Calu3 (cell line): ENCODE measurements at regions not wholly inside any gene's neighbourhood (a gene's known extent, or its start where the extent isn't known, plus 50 kb on each side); places are given as distances from the start of the nearest gene placed in this dataset.

Experiments used
- BruUV-seq: library from RNA; stranded (reverse); fragments of 400-500 nt; replicated peaks from 2 replicates; lab custom pipeline; 2021; lab: Mats Ljungman, UMichigan
- CTCF ChIA-PET: fragments of 300-600 bp; sonication (Branson Sonifier 250); formaldehyde crosslinking; loops from one replicate; lab custom pipeline; 2022; ENCODE audit warnings: antibody characterized with exemption; lab: Charles Lee
- DNase-seq: peaks from one replicate; pipeline ENCODE4 v3.0.0; 2022
- H3K27ac Mint-ChIP-seq: one replicate; pipeline ENCODE4 v1.8.0; 2022; ENCODE audit warnings: mixed read lengths; ENCODE audit not compliant: unreplicated experiment
- H3K27me3 Mint-ChIP-seq: one replicate; pipeline ENCODE4 v1.8.0; 2022; ENCODE audit warnings: mixed read lengths; ENCODE audit not compliant: unreplicated experiment
- H3K36me3 Mint-ChIP-seq: one replicate; pipeline ENCODE4 v1.8.0; 2022; ENCODE audit warnings: mild to moderate bottlenecking, moderate library complexity, mixed read lengths; ENCODE audit not compliant: insufficient read depth, unreplicated experiment
- H3K4me1 Mint-ChIP-seq: one replicate; pipeline ENCODE4 v1.8.0; 2022; ENCODE audit warnings: mild to moderate bottlenecking, low read depth, mixed read lengths; ENCODE audit not compliant: unreplicated experiment
- H3K4me3 Mint-ChIP-seq: one replicate; pipeline ENCODE4 v1.8.0; 2022; ENCODE audit warnings: mild to moderate bottlenecking, low read depth, moderate library complexity, mixed read lengths; ENCODE audit not compliant: unreplicated experiment
- H3K9me3 Mint-ChIP-seq: one replicate; pipeline ENCODE4 v1.8.0; 2022; ENCODE audit warnings: low read depth, mixed read lengths; ENCODE audit not compliant: unreplicated experiment
- intact Hi-C: fragments of 100-400 bp; cut with micrococcal nuclease; formaldehyde crosslinking; loops from one replicate; pipeline ENCODE4 v1.10.0; 2022; ENCODE audit not compliant: unreplicated experiment
- TF ChIP-seq, protein P1 (sequence below): fragments of 200-600 bp; IDR thresholded peaks from one replicate; pipeline ENCODE4 v1.8.0; 2022; ENCODE audit warnings: antibody characterized with exemption; ENCODE audit not compliant: unreplicated experiment

DNA sequence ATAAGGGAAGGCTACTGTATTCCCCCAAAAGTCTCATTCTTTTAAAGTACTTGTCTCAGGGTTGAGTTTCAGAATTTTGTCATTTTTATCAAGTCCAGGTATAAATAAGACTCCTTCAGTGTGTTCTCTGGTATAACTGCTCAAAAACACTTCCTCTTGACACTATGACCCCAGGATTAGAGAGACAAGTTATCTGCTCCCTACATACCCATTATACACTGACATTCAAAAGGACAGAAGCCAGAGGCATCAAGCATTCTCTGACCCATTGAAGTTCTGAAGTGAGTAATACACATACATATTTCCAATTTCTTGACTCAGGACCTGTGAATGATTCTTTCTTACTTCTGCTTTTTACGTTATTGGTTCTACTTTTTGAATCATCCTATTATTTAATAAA is 447.8 kb upstream of the CNTN5 start:
- no TSS peak for BruUV-seq
- Mint-ChIP-seq H3K9me3 (peaks cover 13% of the 10 kb centered on the region), H3K4me1 (no peaks in the 10 kb centered on the region), H3K4me3 (no peak overlapping the region), H3K27ac (no peak overlapping the region), H3K27me3 (no peaks in the 10 kb centered on the region), H3K36me3 (no peaks in the 10 kb centered on the region)
- intact Hi-C loops: no loop called here
- TF ChIP-seq, protein P1, sequence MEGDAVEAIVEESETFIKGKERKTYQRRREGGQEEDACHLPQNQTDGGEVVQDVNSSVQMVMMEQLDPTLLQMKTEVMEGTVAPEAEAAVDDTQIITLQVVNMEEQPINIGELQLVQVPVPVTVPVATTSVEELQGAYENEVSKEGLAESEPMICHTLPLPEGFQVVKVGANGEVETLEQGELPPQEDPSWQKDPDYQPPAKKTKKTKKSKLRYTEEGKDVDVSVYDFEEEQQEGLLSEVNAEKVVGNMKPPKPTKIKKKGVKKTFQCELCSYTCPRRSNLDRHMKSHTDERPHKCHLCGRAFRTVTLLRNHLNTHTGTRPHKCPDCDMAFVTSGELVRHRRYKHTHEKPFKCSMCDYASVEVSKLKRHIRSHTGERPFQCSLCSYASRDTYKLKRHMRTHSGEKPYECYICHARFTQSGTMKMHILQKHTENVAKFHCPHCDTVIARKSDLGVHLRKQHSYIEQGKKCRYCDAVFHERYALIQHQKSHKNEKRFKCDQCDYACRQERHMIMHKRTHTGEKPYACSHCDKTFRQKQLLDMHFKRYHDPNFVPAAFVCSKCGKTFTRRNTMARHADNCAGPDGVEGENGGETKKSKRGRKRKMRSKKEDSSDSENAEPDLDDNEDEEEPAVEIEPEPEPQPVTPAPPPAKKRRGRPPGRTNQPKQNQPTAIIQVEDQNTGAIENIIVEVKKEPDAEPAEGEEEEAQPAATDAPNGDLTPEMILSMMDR: no peak
- CTCF ChIA-PET: no interaction called here
- DNase-seq: no peak

- no peaks in the 10 kb centered on the region for H3K9me3 Mint-ChIP-seq
- no peaks in the 10 kb centered on the region for H3K27me3 Mint-ChIP-seq
- intact Hi-C loops: no loop called here
- no peaks in the 10 kb centered on the region for H3K4me1 Mint-ChIP-seq
- TF ChIP-seq, protein P1: no peak
- CTCF ChIA-PET: no interaction called here
- no TSS peak for BruUV-seq
- H3K4me3 Mint-ChIP-seq: no peak overlapping the region
- H3K27ac Mint-ChIP-seq: no peak overlapping the region
- no peak for DNase-seq
- H3K36me3 Mint-ChIP-seq: no peaks in the 10 kb centered on the region
These were observed 432.9 kb upstream of the CNTN5 start for GRCh38 chr11:98587884-98588283.

GRCh38 chr11:98589967-98590366 is 430.8 kb upstream of the CNTN5 start:
- no peak for DNase-seq
- Mint-ChIP-seq H3K27ac (no peak overlapping the region), H3K4me1 (no peaks in the 10 kb centered on the region), H3K36me3 (no peaks in the 10 kb centered on the region), H3K9me3 (peaks cover 4% of the 10 kb centered on the region), H3K4me3 (no peak overlapping the region), H3K27me3 (no peaks in the 10 kb centered on the region)
- TF ChIP-seq, protein P1: no peak
- intact Hi-C loops: no loop called here
- no TSS peak for BruUV-seq
- CTCF ChIA-PET: no interaction called here

DNA sequence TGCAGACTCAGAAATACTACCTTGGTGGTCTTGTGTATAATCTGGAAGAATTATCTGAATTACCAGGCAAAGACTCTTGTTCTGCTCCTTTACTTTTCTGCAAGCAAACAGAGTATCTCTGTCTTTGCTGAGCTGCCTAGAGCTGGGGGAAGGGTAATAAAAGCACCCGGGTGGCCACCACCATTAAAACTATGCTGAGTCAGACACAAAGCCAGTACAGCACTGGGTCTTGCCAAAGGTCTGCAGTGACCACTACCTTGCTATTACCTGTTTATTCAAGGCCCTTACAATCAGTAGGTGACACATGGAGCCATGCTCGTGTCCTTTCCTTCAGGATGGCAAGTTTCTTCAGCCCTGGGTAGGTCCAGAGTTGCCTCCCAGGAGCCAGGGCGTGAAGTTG is 420.6 kb upstream of the CNTN5 start:
- peaks cover 6% of the 10 kb centered on the region for H3K9me3 Mint-ChIP-seq
- H3K4me1 Mint-ChIP-seq: no peaks in the 10 kb centered on the region
- H3K27ac Mint-ChIP-seq: no peak overlapping the region
- DNase-seq: no peak
- CTCF ChIA-PET: no interaction called here
- BruUV-seq: no TSS peak
- H3K36me3 Mint-ChIP-seq: no peaks in the 10 kb centered on the region
- no peak overlapping the region for H3K4me3 Mint-ChIP-seq
- no peaks in the 10 kb centered on the region for H3K27me3 Mint-ChIP-seq
- intact Hi-C loops: no loop called here
- TF ChIP-seq, protein P1: no peak
